NCI-H2107 treated with DMSO at 0.1 percent for 48 hours (cell line): ENCODE measurements at regions not wholly inside any gene's neighbourhood (a gene's known extent, or its start where the extent isn't known, plus 50 kb on each side); places are given as distances from the start of the nearest gene placed in this dataset.
"Not testable (repeated sequence)": the region's sequence is repeated elsewhere in the genome, so short reads cannot be mapped to it uniquely, and the experiment has no call there.

ENCODE experiments used
- DNase-seq: peaks from one replicate; lab custom pipeline; 2025; ENCODE audit not compliant: unreplicated experiment; lab: John Stamatoyannopoulos, UW

DNA sequence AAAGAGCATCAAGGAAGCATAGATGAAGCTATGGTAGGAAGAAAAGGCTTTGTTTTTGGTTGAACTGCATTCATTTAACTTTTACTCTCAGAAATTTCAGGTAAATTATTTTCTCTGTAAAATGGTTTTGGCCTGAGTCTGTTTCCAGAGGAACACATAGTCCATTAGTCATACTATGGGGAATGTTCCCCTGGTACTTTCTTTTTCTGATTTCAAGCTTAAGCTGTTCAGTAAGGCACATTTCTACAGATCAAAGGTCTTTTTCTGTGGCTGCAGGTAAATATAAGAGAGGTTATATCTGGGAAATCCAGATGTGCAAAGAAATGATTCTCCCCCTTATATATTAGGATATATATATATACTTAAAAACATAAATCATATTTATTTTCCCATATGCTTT, 1744.4 kb upstream of the ADGRL3 start:
- no peak for DNase-seq

DNA sequence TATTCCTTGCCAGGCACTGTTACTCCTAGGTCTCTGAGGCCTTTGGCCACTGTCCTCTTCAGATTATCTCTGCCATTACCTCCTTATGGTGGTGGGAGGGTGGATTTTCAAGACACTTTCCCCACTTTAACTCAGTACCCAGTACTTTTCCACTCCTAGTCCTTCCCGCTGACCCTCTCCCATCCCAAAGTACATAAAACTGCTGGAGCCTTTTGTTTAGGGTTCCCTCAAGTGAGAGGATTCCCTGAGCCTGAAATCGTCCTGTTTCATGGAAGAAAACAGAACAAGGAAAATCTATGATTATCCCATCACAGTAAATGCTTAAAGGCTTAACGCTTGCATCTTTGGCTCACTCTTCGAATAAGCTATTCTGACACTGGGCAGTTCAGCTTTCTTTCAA, 1742.5 kb upstream of the ADGRL3 start:
- DNase-seq, result no peak

DNA sequence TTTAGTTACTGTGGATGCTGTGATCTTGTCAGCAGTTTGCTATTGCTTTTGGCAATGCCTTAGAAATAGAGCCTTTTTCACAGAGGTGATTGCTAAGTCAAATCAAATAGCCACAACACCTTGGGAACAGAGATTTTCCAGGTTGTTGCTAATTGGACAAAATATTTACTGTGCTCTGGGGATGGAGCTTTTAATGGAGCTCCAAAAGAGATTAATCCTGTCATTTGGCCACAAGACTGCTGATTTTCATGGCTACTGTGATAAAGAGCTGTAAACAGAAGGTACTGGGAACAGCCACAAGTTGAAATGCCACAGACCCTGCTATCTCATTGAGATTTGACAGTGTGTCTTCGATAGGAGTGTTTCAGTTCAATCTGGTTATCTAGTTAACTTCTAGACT, 1715.2 kb upstream of the ADGRL3 start:
- no peak for DNase-seq

DNA sequence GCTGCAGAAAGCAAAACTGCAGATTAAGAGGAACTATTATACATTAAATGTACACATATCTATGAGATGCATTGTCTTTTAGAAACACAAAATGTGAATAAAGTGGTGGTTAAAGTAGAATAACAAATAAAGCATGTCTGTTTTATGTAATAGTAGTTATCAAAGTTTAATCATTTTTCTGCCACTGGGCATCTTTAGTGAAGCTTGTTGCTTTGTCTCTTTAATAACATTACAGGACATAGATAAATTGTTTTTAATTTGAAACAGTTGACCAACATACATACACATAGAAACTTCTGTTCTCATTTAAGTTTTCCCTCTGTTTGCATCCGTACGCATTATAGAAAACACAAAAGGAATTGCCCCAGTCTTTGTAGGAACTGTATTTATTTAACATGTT, 1700.0 kb upstream of the ADGRL3 start:
- no peak for DNase-seq

GRCh38 chr4:59503731-59504130, 1696.4 kb upstream of the ADGRL3 start:
- DNase-seq, result no peak

DNA sequence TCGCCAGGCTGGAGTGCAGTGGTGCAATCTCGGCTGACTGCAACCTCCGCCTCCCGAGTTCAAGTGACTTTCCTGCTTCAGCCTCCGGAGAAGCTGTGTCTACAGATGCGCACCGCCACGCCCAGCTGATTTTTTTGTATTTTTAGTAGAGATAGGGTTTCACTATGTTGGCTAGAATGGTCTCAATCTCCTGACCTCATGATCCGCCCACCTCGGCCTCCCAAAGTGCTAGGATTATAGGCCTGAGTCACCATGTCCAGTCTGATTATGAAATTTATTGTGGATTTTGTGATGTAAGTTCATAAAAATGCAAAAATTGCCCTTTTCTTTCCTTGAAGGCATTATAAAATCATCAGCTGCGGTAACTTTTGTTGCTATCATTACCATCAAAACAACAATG, 1688.3 kb upstream of the ADGRL3 start:
- DNase-seq, result not testable (repeated sequence)

DNA sequence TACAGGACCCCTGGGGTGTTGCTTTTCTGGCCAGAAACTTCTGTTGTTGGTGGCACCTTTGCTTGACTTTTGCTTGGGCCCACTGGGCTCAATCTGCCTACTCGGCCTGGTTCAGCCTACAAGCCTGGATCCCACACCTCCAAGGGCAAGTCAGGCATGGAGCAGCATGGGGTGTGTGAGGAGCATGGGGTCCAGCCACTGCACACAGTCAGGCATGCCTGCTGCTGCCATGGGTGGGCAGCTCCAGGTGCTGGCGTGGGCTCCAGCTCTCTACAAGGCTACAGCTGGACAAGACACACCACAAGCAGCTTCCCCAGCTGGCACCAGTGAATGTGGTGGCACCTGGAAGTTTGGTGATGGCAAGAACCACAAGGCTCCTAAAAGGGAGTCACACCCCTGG, 1683.1 kb upstream of the ADGRL3 start:
- DNase-seq, result no peak

DNA sequence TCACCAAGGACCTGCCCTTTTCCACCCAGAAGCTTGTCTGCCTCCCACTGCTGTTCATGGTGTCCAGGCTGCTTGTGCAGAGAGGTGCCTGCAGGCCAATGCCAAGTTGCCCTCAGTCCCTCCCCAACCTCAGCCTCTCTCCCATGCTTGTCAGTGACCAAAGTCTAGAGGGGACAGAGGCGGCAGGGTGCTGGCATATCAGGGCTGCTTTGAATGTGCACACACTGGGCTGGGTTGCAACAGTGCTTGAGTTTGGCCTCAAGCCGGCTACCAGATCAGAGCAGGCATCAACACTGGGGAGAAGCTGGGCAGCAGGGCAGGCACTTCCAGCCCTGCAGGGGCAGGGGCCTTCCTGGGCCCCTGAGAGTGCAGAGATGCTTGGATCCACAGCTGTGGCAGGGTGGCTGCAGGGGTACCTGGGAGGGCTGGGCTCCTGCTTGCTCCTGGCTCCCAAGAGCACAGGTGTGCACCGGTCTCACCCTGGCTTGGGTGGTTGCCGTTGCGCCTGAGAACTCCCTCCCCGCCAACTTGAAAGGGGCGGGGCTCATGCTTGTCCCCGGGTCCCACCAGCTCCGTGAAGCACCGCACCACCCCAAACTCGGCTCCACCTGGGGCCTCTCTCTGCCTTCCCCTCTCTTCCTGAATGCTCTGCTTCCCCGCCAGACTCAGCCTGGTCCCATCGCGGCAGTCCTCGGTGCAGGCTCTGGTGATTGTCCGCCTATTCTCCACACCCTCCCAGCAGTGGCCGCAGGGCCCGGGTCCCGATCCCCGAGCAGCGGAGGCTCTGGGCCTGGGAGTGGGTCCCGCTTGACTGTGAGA, 1681.9 kb upstream of the ADGRL3 start:
- DNase-seq, result no peak

GRCh38 chr4:59525885-59526284, 1674.2 kb upstream of the ADGRL3 start:
- DNase-seq, result no peak

- no peak for DNase-seq
Measured at GRCh38 chr4:59535541-59535940, 1664.6 kb upstream of the ADGRL3 start.

DNA sequence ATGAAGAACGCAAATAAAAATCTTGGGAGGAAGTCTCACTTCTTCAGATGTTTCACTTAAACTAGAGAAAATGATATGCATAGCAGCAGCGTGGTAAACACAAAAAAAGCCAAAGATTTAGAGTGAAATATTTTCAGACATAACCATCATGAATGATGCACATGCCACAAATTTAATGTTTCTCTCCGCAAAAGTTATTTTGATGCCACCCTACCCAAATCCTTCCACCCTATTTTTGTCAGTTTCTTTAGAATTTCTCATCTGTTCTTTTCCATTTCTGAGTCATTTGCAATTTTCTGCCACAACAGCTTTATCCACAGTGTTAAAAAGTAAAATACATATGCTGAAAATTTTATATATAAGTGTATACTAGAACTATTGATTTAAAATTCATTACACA, 1663.7 kb upstream of the ADGRL3 start:
- DNase-seq, result no peak

DNA sequence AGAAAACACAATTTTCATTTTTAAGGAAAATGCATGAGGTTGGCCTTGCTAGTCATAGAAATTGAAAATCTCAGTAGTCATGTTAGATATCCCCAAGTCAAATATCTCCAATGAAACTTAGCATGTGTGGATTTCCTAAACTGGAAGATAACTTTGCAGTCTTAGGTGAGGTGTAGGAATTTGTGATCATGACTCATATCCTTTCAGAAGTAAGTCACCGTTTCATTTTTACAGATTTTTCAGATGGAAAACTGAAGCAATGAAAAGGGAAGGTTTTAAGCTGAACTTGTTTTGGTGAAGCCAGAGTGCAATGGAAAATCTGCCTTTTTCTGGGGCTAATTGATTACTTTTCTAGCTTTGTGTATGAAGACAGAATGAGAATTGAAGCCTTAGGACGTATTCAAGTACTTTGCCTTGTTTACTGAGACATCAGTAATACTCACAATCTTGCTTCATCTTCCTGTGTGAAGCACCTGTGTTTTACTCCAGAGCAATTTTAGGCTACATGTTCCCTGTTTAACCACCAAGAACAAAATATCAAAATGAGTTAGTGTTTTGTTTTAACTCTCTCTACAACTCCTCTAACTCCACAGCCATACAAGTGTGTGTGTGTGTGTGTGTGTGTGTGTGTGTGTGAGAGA, 1662.8 kb upstream of the ADGRL3 start:
- DNase-seq, result no peak

GRCh38 chr4:59539401-59539800, 1660.7 kb upstream of the ADGRL3 start:
- no peak for DNase-seq

GRCh38 chr4:59540311-59540710, 1659.8 kb upstream of the ADGRL3 start:
- no peak for DNase-seq

- DNase-seq, result no peak
Measured at GRCh38 chr4:59553063-59553720, 1646.9 kb upstream of the ADGRL3 start.

DNA sequence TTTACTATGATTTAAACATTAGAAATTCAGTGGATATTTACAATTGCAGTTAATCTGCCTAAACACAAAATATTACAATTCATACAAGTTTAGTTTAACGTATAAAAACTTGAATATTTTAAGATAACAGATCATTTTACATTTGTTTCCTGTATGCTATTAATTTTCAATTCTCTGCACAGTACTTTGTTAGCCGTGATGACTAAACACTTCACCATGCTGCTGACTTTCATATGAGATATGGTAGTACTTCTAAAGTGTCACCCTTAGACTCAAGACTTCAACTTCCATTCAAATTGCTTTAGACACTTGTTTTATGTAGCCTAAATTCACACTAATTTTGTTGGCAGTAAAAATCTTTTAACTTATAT, 1646.4 kb upstream of the ADGRL3 start:
- no peak for DNase-seq

DNA sequence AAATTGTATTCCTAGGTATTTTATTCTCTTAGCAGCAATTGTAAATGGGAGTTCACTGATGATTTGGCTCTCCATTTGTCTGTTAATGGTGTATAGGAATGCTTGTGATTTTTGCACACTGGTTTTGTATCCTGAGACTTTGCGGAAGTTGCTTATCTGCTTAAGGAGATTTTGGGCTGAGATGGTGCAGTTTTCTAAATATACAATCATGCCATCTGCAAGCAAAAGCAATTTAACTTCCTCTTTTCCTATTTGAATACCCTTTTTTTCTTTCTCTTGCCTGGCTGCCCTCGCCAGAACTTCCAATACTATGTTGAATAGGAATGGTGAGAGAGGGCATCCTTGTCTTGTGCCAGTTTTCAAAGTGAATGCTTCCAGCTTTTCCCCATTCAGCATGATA, 1643.9 kb upstream of the ADGRL3 start:
- DNase-seq, result not testable (repeated sequence)

- not testable (repeated sequence) for DNase-seq
Measured at GRCh38 chr4:59560141-59560648, 1639.9 kb upstream of the ADGRL3 start.

DNA sequence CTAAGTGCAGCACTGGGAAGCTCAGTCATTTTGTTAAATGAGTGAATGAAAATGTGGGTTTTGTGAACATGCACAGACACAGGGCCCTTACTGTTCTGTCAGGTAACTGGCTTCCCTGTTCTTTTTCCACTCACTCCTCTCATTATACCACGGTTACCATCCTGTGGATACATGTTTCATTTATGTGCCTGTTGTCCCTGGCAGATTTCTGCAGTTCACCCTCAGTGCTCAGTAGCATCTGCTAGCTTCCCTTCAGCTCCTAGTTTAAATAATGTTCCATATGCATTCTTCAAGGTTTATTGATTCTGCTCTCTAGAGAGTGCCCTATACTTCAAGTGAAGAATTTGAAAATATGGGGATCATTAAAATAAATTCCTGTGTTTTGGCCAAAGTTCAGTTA, 1634.3 kb upstream of the ADGRL3 start:
- no peak for DNase-seq

DNA sequence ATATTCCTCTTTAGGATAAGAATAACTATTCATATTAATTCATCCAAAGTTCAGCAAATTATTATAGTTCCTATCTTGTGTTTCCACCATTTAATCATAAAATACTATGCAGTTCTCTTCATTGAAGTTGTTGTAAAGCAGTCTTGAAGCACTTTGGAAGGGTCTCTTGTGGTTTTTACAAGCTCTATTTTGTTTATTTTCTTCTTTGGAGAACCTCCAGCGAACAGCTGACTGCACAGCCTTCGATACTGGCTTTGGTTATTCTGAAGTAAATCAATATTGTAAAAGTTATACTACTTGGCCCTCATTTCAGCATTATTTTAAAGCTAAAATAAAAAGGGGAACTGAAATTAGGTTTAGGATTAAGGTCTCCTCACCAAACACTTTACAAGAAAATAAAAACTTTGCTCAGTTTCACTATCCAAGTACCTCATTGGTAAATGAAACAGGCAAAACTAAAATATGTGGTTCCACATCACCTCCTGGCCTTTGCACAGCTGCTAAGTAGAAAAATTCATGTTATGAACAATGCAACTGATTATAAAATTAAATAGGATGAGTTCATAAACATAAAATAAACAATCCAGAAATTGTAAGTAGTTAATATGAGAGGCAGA, 1629.2 kb upstream of the ADGRL3 start:
- no peak for DNase-seq

- peak; percentile 37 for DNase-seq
Measured at GRCh38 chr4:59571805-59572430, 1628.2 kb upstream of the ADGRL3 start.
